SKM-1 treated with dmso at 0.1 percent for 144 hours (cell line): ENCODE measurements at regions not wholly inside any gene's neighbourhood (a gene's known extent, or its start where the extent isn't known, plus 50 kb on each side); places are given as distances from the start of the nearest gene placed in this dataset.

Experiments used
- DNase-seq: peaks from one replicate; lab custom pipeline; 2025; ENCODE audit not compliant: unreplicated experiment; lab: John Stamatoyannopoulos, UW

- DNase-seq, result no peak
Measured at GRCh38 chr11:92423115-92424034, 198.8 kb downstream of the FAT3 start.

GRCh38 chr11:92424281-92424680, 199.7 kb downstream of the FAT3 start:
- no peak for DNase-seq

DNA sequence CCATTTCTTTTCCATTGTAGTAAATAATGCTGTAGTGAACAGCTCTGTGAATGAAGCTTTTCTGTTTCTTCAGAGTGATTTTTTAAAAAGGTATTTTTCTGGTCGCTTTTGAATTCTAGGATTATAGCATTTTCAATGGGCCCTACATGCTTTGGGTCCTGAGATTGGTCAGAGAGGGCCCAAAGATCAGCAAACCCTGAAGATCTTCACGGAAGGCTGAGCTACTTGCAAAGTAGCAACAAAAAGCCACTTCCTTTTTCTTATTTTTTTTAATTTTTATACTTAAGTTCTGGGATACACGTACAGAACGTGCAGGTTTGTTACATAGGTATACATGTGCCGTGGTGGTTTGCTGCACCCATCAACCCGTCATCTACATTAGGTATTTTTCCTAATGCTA, 200.5 kb downstream of the FAT3 start:
- DNase-seq, result no peak

DNA sequence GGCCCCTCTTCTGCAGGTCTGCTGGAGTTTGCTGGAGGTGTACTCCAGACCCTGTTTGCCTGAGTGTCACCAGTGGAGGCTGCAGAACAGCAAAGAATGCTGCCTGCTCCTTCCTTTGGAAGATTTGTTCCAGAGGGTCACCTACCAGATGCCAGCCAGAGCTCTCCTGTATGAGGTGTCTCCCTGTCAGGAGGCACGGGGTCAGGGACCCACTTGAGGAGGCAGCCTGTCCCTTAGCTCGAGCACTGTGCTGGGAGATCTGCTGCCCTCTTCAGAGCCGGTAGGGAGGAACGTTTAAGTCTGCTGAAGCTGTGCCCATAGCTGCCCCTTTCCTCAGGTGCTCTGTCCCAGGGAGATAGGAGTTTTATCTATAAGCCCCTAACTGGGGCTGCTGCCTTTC, 207.9 kb downstream of the FAT3 start:
- DNase-seq, result no peak

DNA sequence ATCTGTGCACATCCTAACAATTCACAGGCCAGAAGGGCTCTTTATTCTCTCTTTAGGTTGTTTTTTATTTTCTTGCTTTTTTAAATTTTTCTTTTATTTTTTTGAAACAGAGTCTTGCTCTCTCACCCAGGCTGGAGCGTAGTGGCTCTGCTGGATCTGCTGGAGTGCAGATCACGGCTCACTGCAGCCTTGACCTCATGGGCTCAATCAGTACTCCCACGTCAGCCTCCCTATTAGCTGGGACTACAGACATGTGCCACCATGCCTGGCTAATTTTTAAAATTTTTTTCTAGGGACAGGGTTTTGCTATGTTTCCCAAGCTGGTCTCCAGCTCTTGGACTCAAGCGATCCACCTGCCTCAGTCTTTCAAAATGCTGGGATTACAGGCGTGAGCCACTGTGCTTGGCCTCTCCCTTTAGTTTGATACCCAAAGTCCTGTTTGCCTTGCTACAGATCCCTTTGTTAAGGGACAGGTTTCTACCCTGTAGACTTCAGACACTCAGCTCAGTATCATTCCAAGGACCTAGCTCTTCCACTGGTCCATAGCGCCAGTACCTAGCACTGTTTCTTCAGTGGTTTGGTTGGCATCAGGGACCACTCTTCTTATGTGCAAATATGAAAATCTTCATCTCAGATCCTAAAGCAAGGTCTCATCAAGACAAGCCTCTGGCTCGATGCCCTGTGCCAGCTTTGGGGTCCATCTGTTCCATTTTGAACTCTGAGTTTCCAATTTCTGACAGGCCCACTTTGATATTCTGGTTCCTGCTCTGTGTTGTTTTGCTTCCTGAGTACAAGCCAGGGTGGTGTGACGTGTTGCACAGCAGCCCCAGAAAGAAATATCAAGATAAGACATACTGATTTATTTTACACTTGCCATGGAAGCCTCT, 211.7 kb downstream of the FAT3 start:
- DNase-seq, result no peak

DNA sequence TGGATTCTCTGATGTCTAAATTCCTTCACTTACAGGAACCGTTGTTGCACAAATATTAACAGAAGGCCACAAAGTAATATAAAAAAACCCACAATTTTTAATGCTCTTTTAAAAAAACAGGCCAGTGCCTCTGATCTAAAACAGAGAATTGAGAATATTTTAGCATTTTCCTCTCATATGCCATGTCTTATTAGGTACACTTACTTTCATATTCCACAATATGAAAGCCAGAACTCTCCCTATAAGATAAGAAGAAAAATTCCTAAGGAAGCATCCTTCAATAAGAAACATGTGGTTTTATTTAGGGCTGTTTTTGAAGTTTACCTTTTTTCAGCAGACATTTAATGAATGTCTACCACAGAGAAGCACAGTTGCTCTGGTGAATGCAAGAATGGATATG, 214.5 kb downstream of the FAT3 start:
- DNase-seq, result no peak

DNA sequence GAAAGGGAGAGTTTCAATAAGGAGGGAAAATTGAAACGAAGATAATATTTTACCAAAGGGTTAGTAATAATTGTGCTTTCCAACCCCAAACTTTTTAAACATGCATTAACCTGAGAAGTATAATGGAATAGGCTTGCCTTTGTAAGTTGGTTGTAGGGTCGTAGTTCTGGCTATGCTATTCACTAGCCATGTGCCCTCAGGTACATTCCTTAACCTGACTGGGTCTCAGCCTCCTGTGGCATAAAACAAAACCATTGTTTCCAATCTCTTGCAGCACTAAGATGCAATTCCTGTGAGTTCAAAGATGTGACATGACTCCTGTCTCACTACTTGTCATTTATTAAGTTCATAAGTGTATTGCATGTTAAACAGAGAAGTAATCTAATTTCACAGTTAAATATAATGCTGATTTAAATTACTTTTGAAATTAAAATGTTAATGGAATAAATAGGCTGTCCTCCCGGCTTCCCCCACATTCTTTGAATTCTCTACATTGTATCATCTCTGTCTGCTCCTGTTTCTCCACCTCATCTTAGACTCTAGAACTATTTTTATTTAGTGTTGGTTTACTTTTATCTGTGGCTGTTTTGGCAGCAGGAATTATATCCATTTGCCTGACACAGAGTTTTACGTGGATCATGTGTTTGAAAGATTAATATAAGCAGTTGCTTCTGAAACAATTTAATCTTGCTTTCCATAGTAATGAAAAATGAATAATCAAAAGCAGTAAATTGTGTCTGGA, 216.3 kb downstream of the FAT3 start:
- DNase-seq, result no peak

GRCh38 chr11:92441443-92441726, 216.8 kb downstream of the FAT3 start:
- DNase-seq, result no peak

- DNase-seq, result no peak
Measured at GRCh38 chr11:92443199-92443598, 218.6 kb downstream of the FAT3 start.

DNA sequence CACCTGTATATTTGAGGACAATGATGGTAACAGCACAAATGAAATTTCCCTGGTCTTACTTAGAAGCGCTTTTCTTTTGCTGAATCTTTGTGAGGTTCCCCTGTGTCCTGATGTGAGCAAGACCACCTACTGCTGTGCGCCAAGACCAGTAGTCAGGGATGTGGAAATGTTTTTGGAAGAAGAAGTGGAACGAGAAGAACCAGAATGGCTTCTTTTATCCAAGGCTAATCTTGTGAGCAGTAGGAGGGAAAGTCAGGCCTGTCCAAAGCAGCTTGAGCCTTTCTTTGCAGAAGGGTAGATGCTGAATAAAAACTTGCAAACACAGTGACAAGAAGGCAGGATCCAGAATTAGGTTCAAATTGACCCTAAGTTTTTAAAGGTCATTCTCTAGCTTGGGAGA, 223.0 kb downstream of the FAT3 start:
- no peak for DNase-seq

- DNase-seq, result no peak
Measured at GRCh38 chr11:92449222-92449621, 224.6 kb downstream of the FAT3 start.

DNA sequence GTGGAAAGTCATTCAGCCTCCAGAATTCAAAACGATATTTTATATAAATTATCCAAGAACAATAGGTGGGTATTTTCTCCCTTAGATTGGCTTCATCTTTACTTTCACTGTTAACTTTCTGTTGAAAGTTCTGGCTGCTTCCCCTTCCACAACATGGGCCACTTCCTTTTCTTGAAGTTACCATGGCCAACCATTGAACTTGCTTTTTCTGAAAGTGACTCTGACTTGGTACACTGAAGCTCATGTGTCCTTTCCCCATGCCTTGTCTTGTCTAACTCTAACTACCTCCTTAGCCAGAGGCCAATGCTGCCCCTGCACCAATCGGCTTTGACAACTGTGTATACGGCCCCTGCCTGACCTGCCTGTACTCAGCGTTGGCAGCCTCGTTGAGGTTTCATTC, 225.2 kb downstream of the FAT3 start:
- no peak for DNase-seq

DNA sequence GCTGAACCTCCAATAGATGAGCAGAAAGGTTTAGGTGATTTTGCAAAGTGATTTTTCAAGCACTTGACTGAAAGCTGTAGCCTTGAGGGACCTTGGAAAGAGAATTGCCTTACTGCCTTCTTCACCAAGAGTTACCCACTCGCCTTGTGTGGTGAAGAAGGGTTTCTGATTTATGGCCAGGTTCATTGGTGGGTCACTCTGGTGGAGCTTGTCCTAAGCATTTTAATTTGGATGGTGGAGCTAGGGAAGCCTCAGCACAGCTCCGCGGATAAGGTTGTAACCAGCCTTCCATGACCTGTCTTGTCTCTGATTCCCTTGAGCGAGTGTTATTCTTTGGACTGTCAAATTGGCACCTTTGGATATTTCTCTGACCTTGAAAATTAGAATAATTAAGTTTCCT, 226.4 kb downstream of the FAT3 start:
- DNase-seq, result no peak

- DNase-seq, result no peak
Measured at GRCh38 chr11:92453055-92453454, 228.4 kb downstream of the FAT3 start.

GRCh38 chr11:92455210-92455790, 230.7 kb downstream of the FAT3 start:
- DNase-seq, result no peak

- no peak for DNase-seq
Measured at GRCh38 chr11:92457250-92457649, 232.6 kb downstream of the FAT3 start.

- no peak for DNase-seq
Measured at GRCh38 chr11:92458486-92458885, 233.9 kb downstream of the FAT3 start.

DNA sequence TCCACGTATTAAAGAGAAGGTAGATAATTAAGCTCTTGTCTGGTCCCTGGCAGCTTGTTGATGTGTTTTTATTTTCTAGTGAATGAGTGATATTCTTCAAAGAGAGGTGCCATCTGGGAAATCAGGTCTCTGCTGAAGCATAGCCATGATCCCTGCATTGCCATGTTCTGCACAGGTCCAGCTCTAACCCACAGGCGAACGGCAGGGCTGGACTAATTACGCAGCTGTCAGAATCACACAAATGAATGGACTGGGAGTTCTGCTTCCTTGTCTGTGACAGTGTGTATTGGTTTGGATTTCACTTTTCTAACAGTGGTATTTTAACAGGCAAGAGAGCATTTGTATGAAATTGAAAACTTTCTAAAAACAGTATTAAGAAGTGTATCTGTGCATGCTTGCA, 235.6 kb downstream of the FAT3 start:
- DNase-seq, result no peak

DNA sequence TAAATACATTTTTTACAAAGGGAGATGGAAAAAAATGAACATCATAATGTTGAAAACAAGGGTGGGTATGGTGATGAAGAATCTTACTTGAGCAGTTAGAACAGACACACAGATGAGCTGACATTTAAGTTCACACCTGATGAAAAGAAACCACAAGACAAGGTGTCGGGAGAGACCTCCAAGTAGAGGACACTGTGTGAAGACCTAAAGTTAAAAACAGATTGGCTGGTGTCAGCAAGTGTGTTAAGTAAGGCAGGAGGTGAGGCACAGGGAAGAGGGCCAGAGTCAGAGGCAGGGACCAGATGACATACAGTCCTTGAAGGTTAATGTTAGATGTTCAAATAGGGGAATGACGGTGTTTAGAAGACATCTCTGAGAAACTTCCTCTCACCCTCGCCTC, 236.8 kb downstream of the FAT3 start:
- DNase-seq, result no peak

GRCh38 chr11:92462821-92463220, 238.2 kb downstream of the FAT3 start:
- no peak for DNase-seq

GRCh38 chr11:92464822-92465221, 240.2 kb downstream of the FAT3 start:
- no peak for DNase-seq
